ENCODE measurements at regions not wholly inside any gene's neighbourhood (a gene's known extent, or its start where the extent isn't known, plus 50 kb on each side); places are given as distances from the start of the nearest gene placed in this dataset.

DNA sequence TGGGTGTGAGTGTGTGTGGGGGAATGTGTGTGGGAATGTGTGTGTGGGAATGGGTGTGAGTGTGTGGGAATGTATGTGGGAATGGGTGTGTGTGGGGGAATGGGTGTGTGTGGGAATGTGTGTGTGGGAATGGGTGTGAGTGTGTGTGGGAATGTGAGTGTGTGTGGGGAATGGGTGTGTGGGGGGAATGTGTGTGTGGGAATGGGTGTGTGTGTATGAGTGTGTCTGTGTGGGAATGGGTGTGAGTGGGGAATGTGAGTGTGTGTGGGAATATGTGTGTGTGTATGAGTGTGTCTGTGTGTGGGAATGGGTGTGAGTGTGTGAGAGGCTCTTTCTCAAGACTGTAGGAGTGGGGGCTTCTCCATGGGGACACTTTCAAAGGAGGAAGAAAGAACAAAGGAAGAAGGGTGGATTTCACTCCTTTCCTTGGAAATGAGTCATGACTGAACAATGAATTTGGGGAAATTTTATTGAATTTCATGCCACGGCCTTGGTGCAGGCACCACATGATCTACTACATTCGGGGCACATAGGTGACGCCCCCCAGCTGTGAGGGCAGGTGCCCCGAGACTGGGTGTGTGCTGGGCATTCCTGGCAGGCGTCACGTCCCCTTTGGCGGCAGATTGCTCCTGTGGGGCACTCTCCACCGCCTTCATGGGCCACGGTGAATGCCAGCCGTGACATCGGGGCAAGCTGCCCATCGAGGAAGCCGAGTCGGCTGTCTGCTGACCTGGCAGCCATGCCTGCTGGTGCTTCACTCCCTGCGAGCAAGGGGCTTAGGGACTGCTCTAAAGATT, 88.8 kb upstream of the INSIG1 start:
- no peak overlapping the region for H3K4me3 ChIP-seq
- H3K27ac ChIP-seq, result peak overlapping the region in 1 of 2 donors; percentile 6

DNA sequence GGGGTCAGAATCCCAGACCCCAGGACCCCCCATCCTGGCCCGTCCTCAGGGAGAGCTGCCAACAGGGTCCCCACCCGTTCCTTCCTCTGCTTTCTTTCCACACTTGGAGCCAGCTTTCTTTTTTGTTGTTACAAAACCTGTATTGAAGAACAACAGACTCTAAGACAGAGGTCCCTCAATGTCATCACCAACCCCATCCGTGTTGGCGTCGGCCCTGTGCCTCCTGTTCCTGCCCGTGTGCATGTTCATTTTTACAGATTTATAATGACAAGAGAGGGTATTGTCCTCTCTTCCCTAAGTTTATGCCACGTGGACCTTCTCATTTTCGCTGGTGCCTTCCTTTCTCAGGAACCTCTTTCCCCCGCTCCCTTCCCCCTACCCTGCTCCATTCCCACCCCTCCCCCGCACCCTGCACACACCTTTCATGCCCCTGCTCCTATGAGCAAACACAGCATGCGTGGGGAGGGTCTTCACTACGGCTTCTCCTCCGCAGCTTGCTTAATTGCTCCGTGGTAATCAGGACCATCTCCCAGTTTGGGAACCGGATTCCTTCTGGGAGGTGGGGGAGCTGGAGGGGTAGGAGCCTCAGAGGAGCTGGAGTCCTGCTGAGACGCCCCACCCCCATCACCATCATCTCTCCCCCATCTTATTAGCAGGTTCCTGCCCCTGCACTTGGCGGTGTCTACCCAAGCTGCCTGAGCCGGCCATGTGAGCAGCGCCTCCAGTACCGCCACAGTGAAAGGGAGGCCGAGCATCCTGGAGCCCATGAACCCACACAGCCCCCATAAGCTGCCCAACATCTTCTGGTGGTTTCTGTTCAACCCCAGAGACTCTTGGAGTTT, 88.0 kb upstream of the INSIG1 start:
- H3K9me3 ChIP-seq, result no peaks in the 10 kb centered on the region
- no peaks in the 10 kb centered on the region for H3K27me3 ChIP-seq
- H3K4me1 ChIP-seq, result no peaks in the 10 kb centered on the region
- H3K36me3 ChIP-seq, result no peaks in the 10 kb centered on the region
- no peak for TF ChIP-seq CTCF (IDR thresholded peaks at IDR 0.05)
- no peak for DNase-seq (ENCODE audit: low spot score)
- H3K4me3 ChIP-seq, result no peak overlapping the region
- peak overlapping the region in 1 of 2 donors; percentile 6 for H3K27ac ChIP-seq

More for the DNA sequence above, 88.8 kb upstream of the INSIG1 start:
- H3K9me3 ChIP-seq, result no peaks in the 10 kb centered on the region
- no peaks in the 10 kb centered on the region for H3K27me3 ChIP-seq
- DNase-seq (ENCODE audit: low spot score), result no peak
- H3K36me3 ChIP-seq, result no peaks in the 10 kb centered on the region
- no peak for TF ChIP-seq CTCF (IDR thresholded peaks at IDR 0.05)
- H3K4me1 ChIP-seq, result no peaks in the 10 kb centered on the region

GRCh38 chr7:155210356-155210755, 87.3 kb upstream of the INSIG1 start:
- no peak for TF ChIP-seq CTCF (IDR thresholded peaks at IDR 0.05)
- Histone ChIP-seq H3K4me3 (no peak overlapping the region), H3K27me3 (no peaks in the 10 kb centered on the region), H3K27ac (no peak overlapping the region), H3K36me3 (no peaks in the 10 kb centered on the region), H3K9me3 (no peaks in the 10 kb centered on the region), H3K4me1 (no peaks in the 10 kb centered on the region)
- no peak for DNase-seq (ENCODE audit: low spot score)

- no peaks in the 10 kb centered on the region for H3K9me3 ChIP-seq
- no peak overlapping the region for H3K27ac ChIP-seq
- no peak overlapping the region for H3K4me3 ChIP-seq
- DNase-seq (ENCODE audit: low spot score), result no peak
- no peaks in the 10 kb centered on the region for H3K27me3 ChIP-seq
- no peaks in the 10 kb centered on the region for H3K4me1 ChIP-seq
- no peak for TF ChIP-seq CTCF (IDR thresholded peaks at IDR 0.05)
- no peaks in the 10 kb centered on the region for H3K36me3 ChIP-seq
Measured at GRCh38 chr7:155211173-155211572, 86.5 kb upstream of the INSIG1 start.

- Histone ChIP-seq H3K36me3 (no peaks in the 10 kb centered on the region), H3K27me3 (no peaks in the 10 kb centered on the region), H3K27ac (no peak overlapping the region), H3K4me1 (no peaks in the 10 kb centered on the region), H3K4me3 (no peak overlapping the region), H3K9me3 (no peaks in the 10 kb centered on the region)
- no peak for TF ChIP-seq CTCF (IDR thresholded peaks at IDR 0.05)
- no peak for DNase-seq (ENCODE audit: low spot score)
Measured at GRCh38 chr7:155211761-155212160, 85.9 kb upstream of the INSIG1 start.
